OCI-LY7 (cell line): ENCODE measurements at regions not wholly inside any gene's neighbourhood (a gene's known extent, or its start where the extent isn't known, plus 50 kb on each side); places are given as distances from the start of the nearest gene placed in this dataset.

Experiments used
- EZH2phosphoT487 ChIP-seq: fragments of 200-600 bp; sonication (generic); IDR thresholded peaks from 2 replicates; pipeline ENCODE4 v1.6.1; 2018; ENCODE audit warnings: low read depth, borderline replicate concordance, mild to moderate bottlenecking, mixed run types, antibody characterized with exemption, low read length, moderate library complexity, mixed read lengths
- TF ChIP-seq, protein P1 (sequence below): fragments of 200-600 bp; sonication (generic); conservative IDR thresholded peaks from 2 replicates; pipeline ENCODE4 v1.5.1; 2014; ENCODE audit warnings: mild to moderate bottlenecking, antibody characterized with exemption, low read length, moderate library complexity, mixed read lengths

DNA sequence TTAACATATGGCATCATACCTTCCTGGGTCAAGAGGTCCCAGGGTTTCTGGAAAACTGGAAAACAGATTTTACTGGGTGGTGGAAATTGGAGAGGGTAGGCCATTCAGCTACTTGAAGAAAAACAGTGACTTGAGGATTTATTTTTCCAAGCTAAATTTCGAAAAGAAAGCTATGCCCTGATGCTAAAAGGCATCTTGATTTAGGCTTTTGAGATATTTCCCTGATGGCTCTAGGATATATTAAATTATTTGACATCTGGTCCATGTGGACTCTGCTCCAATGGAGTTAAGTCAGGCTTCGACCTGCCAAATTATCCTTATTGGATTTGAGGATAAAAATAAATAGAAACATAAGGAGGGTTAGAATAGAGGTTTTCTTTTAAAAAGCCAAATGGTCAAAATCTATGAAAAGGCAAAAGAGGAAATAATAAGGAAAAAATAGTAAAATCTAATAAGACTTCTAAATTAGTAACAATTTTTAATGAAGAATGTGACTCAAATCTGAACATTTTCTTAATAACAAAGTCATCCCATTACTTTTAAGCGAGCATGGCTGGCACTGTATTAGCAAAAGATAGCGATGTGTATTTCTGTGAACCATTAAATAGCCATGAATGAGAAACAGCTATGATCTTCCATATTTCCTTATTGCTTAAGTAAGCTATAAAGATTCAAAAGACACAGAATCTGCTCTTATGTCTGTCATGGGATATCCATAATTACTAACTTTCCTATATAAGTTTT, 190.0 kb upstream of the MIR17HG start:
- TF ChIP-seq, protein P1, sequence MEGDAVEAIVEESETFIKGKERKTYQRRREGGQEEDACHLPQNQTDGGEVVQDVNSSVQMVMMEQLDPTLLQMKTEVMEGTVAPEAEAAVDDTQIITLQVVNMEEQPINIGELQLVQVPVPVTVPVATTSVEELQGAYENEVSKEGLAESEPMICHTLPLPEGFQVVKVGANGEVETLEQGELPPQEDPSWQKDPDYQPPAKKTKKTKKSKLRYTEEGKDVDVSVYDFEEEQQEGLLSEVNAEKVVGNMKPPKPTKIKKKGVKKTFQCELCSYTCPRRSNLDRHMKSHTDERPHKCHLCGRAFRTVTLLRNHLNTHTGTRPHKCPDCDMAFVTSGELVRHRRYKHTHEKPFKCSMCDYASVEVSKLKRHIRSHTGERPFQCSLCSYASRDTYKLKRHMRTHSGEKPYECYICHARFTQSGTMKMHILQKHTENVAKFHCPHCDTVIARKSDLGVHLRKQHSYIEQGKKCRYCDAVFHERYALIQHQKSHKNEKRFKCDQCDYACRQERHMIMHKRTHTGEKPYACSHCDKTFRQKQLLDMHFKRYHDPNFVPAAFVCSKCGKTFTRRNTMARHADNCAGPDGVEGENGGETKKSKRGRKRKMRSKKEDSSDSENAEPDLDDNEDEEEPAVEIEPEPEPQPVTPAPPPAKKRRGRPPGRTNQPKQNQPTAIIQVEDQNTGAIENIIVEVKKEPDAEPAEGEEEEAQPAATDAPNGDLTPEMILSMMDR = no peak
- TF ChIP-seq EZH2phosphoT487 = no peak
